ENCODE measurements at regions not wholly inside any gene's neighbourhood (a gene's known extent, or its start where the extent isn't known, plus 50 kb on each side); places are given as distances from the start of the nearest gene placed in this dataset.

GRCh38 chr15:60257591-60258159 lies 140.1 kb downstream of the ANXA2 start:
- no peaks in the 10 kb centered on the region for H3K9me3 ChIP-seq (ENCODE audit: control insufficient read depth, low read length)
- no peaks in the 10 kb centered on the region for H3K4me1 Mint-ChIP-seq
- no peak overlapping the region for H3K9ac ChIP-seq (ENCODE audit: extremely low read depth, low read length, poor library complexity, severe bottlenecking)
- WGBS, 2 experiments (ENCODE audit: insufficient coverage in 1 of 2, insufficient read length in 1 of 2), result 93 to 94% methylated on average over 3 to 5 of the region's 5 CpGs
- peaks cover 42% of the 10 kb centered on the region for H3K27me3 ChIP-seq (ENCODE audit: control insufficient read depth, insufficient read depth, low read length, poor library complexity, severe bottlenecking)
- DNase-seq, result no peak
- peaks cover 40% of the 10 kb centered on the region for H3K27me3 Mint-ChIP-seq (ENCODE audit: insufficient read depth)
- H3K9me3 Mint-ChIP-seq, result no peaks in the 10 kb centered on the region
- TF ChIP-seq CTCF (conservative IDR thresholded peaks at IDR 0.05), result no peak
- no peaks in the 10 kb centered on the region for H3K36me3 ChIP-seq (ENCODE audit: control insufficient read depth, insufficient read depth, low read length)
- no peak overlapping the region for H3K4me3 Mint-ChIP-seq
- no peaks in the 10 kb centered on the region for H3K4me1 ChIP-seq (ENCODE audit: control insufficient read depth, insufficient read depth, low read length)
- H3K36me3 Mint-ChIP-seq (ENCODE audit: low read depth), result no peaks in the 10 kb centered on the region
- no peak overlapping the region for H3K27ac ChIP-seq (ENCODE audit: low read depth, low read length)
- H3K4me3 ChIP-seq (ENCODE audit: low read length), result no peak overlapping the region
- no peak overlapping the region for H3K27ac Mint-ChIP-seq

GRCh38 chr15:60259469-60259868 lies 138.3 kb downstream of the ANXA2 start:
- H3K9me3 ChIP-seq (ENCODE audit: control insufficient read depth, low read length), result no peaks in the 10 kb centered on the region
- H3K27ac ChIP-seq (ENCODE audit: low read depth, low read length), result no peak overlapping the region
- Mint-ChIP-seq H3K4me1 (no peaks in the 10 kb centered on the region), H3K27me3 (ENCODE audit: insufficient read depth) (peaks cover 24% of the 10 kb centered on the region), H3K27ac (no peak overlapping the region), H3K36me3 (ENCODE audit: low read depth) (no peaks in the 10 kb centered on the region), H3K4me3 (no peak overlapping the region), H3K9me3 (no peaks in the 10 kb centered on the region)
- H3K27me3 ChIP-seq (ENCODE audit: control insufficient read depth, insufficient read depth, low read length, poor library complexity, severe bottlenecking), result peaks cover 24% of the 10 kb centered on the region
- no peaks in the 10 kb centered on the region for H3K36me3 ChIP-seq (ENCODE audit: control insufficient read depth, insufficient read depth, low read length)
- H3K9ac ChIP-seq (ENCODE audit: extremely low read depth, low read length, poor library complexity, severe bottlenecking), result no peak overlapping the region
- no peaks in the 10 kb centered on the region for H3K4me1 ChIP-seq (ENCODE audit: control insufficient read depth, insufficient read depth, low read length)
- H3K4me3 ChIP-seq (ENCODE audit: low read length), result no peak overlapping the region
- DNase-seq, result no peak
- WGBS, 2 experiments (ENCODE audit: insufficient coverage in 1 of 2, insufficient read length in 1 of 2), result 88% methylated on average over 1 of the region's 1 CpG; no CpG with 5 or more reads in 1 of the 2 experiments
- TF ChIP-seq CTCF (conservative IDR thresholded peaks at IDR 0.05), result no peak

- Mint-ChIP-seq H3K4me1 (no peaks in the 10 kb centered on the region), H3K36me3 (ENCODE audit: low read depth) (no peaks in the 10 kb centered on the region), H3K9me3 (no peaks in the 10 kb centered on the region), H3K27ac (no peak overlapping the region), H3K27me3 (ENCODE audit: insufficient read depth) (peaks cover 15% of the 10 kb centered on the region), H3K4me3 (no peak overlapping the region)
- TF ChIP-seq CTCF (conservative IDR thresholded peaks at IDR 0.05), result no peak
- H3K4me1 ChIP-seq (ENCODE audit: control insufficient read depth, insufficient read depth, low read length), result no peaks in the 10 kb centered on the region
- no peaks in the 10 kb centered on the region for H3K9me3 ChIP-seq (ENCODE audit: control insufficient read depth, low read length)
- H3K27me3 ChIP-seq (ENCODE audit: control insufficient read depth, insufficient read depth, low read length, poor library complexity, severe bottlenecking), result peaks cover 16% of the 10 kb centered on the region
- H3K9ac ChIP-seq (ENCODE audit: extremely low read depth, low read length, poor library complexity, severe bottlenecking), result no peak overlapping the region
- H3K36me3 ChIP-seq (ENCODE audit: control insufficient read depth, insufficient read depth, low read length), result no peaks in the 10 kb centered on the region
- WGBS, 2 experiments (ENCODE audit: insufficient coverage in 1 of 2, insufficient read length in 1 of 2), result 89 to 90% methylated on average over 3 to 4 of the region's 4 CpGs
- no peak overlapping the region for H3K4me3 ChIP-seq (ENCODE audit: low read length)
- H3K27ac ChIP-seq (ENCODE audit: low read depth, low read length), result no peak overlapping the region
- DNase-seq, result no peak
Observed at GRCh38 chr15:60264088-60264487, 133.7 kb downstream of the ANXA2 start.
